GM23248 (cell line): ENCODE measurements at regions not wholly inside any gene's neighbourhood (a gene's known extent, or its start where the extent isn't known, plus 50 kb on each side); places are given as distances from the start of the nearest gene placed in this dataset.

ENCODE experiments used
- DNase-seq: peaks from one replicate; pipeline ENCODE4 v3.0.0-alpha.2; 2015
- H2AFZ ChIP-seq: fragments of 200-600 bp; sonication (generic); 2 replicates; pipeline ENCODE4 v1.6.1; 2016; ENCODE audit warnings: antibody characterized with exemption
- H3F3A ChIP-seq: fragments of 200-600 bp; sonication (generic); 2 replicates; pipeline ENCODE4 v1.6.1; 2016; ENCODE audit warnings: mild to moderate bottlenecking, antibody characterized with exemption, mixed run types; ENCODE audit not compliant: insufficient read depth
- H3K27ac ChIP-seq: fragments of 200-600 bp; sonication (generic); 2 replicates; pipeline ENCODE4 v1.5.1; 2016; ENCODE audit warnings: mild to moderate bottlenecking
- H3K27me3 ChIP-seq: fragments of 200-600 bp; sonication (generic); replicated peaks from 2 replicates; pipeline ENCODE4 v1.6.1; 2016; ENCODE audit warnings: mild to moderate bottlenecking; ENCODE audit not compliant: insufficient read depth
- H3K36me3 ChIP-seq: fragments of 200-600 bp; sonication (generic); 2 replicates; pipeline ENCODE4 v1.6.1; 2016; ENCODE audit warnings: low read depth, mild to moderate bottlenecking
- H3K4me1 ChIP-seq: fragments of 200-600 bp; sonication (generic); 2 replicates; pipeline ENCODE4 v1.6.1; 2016; ENCODE audit warnings: mild to moderate bottlenecking; ENCODE audit not compliant: insufficient read depth
- H3K4me2 ChIP-seq: fragments of 200-600 bp; sonication (generic); one replicate; pipeline ENCODE4 v1.6.1; 2016; ENCODE audit warnings: mild to moderate bottlenecking; ENCODE audit not compliant: unreplicated experiment
- H3K4me3 ChIP-seq: fragments of 200-600 bp; sonication (generic); 2 replicates; pipeline ENCODE4 v1.5.1; 2016; ENCODE audit warnings: mild to moderate bottlenecking
- H3K79me2 ChIP-seq: fragments of 200-600 bp; sonication (generic); 2 replicates; pipeline ENCODE4 v1.6.1; 2016; ENCODE audit warnings: mild to moderate bottlenecking; ENCODE audit not compliant: insufficient read depth
- H3K9ac ChIP-seq: fragments of 200-600 bp; sonication (generic); 2 replicates; pipeline ENCODE4 v1.6.1; 2016; ENCODE audit warnings: mild to moderate bottlenecking
- H3K9me2 ChIP-seq: fragments of 200-600 bp; sonication (generic); 2 replicates; pipeline ENCODE4 v1.6.1; 2016; ENCODE audit warnings: mixed run types, mild to moderate bottlenecking, moderate library complexity; ENCODE audit not compliant: insufficient read depth
- H3K9me3 ChIP-seq: fragments of 200-600 bp; sonication (generic); one replicate; pipeline ENCODE4 v1.6.1; 2017; ENCODE audit warnings: low read depth
- H4K20me1 ChIP-seq: fragments of 200-600 bp; sonication (generic); 2 replicates; pipeline ENCODE4 v1.6.0; 2016; ENCODE audit not compliant: insufficient read depth
- EZH2 ChIP-seq: fragments of 200-600 bp; sonication (generic); IDR thresholded peaks from 2 replicates; pipeline ENCODE4 v1.6.1; 2018; ENCODE audit warnings: antibody characterized with exemption, mild to moderate bottlenecking; ENCODE audit not compliant: insufficient read depth, poor library complexity, severe bottlenecking
- EZH2phosphoT487 ChIP-seq: fragments of 200-600 bp; sonication (generic); IDR thresholded peaks from 2 replicates; pipeline ENCODE4 v1.6.1; 2018; ENCODE audit warnings: antibody characterized with exemption, moderate library complexity, mild to moderate bottlenecking, low read depth; ENCODE audit not compliant: insufficient read depth
- WGBS, 2 experiments: methylation state at CpG; one replicate each; pipeline ENCODE4 v1.1.6; 2015 to 2017; ENCODE audit warnings: low lambda C conversion rate in 2 of 2, low coverage in 1 of 2; ENCODE audit errors: missing lambda C conversion rate in 2 of 2; 5-methylcytosine and 5-hydroxymethylcytosine counted together
- in situ Hi-C: fragments of 300-500 bp; cut with MboI; formaldehyde crosslinking; loops from 2 replicates; pipeline ENCODE4 v1.15.0; 2020

DNA sequence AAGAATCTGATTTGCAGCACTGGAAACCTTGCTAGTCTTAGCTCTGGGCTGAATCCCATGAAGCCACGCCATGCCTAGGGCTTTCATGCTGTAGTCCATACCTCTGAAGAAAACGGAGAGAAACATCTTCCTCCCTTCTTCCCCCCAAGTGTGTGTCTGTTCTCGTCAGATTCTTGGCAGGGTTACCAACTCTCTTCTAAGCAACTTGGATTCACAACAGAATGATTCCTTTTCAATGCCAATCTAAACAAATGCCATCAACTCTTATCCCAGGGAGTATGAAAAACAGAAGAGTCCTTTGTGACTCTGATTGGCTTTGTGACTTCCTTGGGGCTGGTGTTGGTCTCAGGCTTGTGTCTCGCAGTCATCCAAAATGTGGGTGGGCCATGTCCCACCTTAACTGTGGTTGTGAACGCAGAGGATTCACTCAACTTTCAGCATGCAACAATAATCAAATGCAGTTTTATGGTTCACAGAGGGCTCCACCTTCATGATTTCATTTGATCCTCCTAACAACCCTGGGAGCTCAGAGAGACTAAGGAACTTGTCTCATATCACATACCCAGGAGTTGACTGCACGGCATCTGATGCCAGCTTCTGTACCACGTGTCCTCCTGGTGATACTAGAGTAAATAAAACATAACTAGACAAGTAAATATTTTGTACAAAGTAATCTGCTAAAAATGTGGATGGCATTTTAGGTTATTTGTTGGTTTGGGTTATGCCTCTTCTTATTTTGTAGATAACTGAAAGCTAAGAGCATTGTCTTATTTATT lies 186.0 kb upstream of the TNP1 start:
- WGBS, 2 experiments: 45 to 46% methylated on average over 7 of the region's 7 CpGs
- Histone ChIP-seq H3K9me2 (no peaks in the 10 kb centered on the region), H3K27ac (no peak overlapping the region), H3K9me3 (no peaks in the 10 kb centered on the region), H3F3A (no peaks in the 10 kb centered on the region), H2AFZ (no peak overlapping the region), H3K79me2 (no peaks in the 10 kb centered on the region), H3K4me1 (no peaks in the 10 kb centered on the region), H4K20me1 (no peaks in the 10 kb centered on the region), H3K4me2 (no peak overlapping the region), H3K36me3 (no peaks in the 10 kb centered on the region), H3K27me3 (0 out of 2 replicates have a peak, but pooled peaks cover 6% of the 10 kb centered on the region), H3K9ac (no peak overlapping the region), H3K4me3 (no peak overlapping the region)
- peak; percentile 34 for DNase-seq
- TF ChIP-seq EZH2 (no peak), EZH2phosphoT487 (no peak)
- in situ Hi-C loops: no loop called here

DNA sequence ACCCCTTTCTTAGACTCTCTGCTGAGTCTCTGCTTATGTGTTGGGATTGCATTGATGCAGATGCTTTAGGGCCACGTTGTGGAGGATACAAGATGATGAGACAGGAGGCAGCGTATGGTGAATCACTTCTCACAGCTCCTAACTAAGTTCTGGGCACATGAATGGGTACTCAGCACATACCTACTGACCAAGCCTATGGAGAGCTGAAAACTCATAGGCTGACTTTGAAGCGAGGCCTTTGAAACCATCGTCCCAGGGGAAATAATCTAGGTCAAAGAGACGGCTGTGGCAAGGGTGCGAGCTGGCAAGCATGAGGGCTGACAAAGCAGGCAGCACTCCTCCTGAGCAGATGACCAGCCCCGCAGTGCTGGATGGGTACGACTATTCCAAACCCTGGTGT lies 180.2 kb upstream of the TNP1 start:
- WGBS, 2 experiments: 81 to 82% methylated on average over 8 of the region's 8 CpGs
- H3K27ac ChIP-seq: no peak overlapping the region
- no peaks in the 10 kb centered on the region for H4K20me1 ChIP-seq
- no peak overlapping the region for H2AFZ ChIP-seq
- H3K4me3 ChIP-seq: no peak overlapping the region
- DNase-seq: peak; percentile 4
- H3K9me3 ChIP-seq: no peaks in the 10 kb centered on the region
- TF ChIP-seq EZH2: no peak
- no peaks in the 10 kb centered on the region for H3K9me2 ChIP-seq
- no peaks in the 10 kb centered on the region for H3K36me3 ChIP-seq
- in situ Hi-C loops: no loop called here
- no peak overlapping the region for H3K9ac ChIP-seq
- H3K79me2 ChIP-seq: no peaks in the 10 kb centered on the region
- H3K4me1 ChIP-seq: no peaks in the 10 kb centered on the region
- peaks cover 3% of the 10 kb centered on the region; the same call in 1 of the 2 replicates for H3K27me3 ChIP-seq
- no peaks in the 10 kb centered on the region for H3F3A ChIP-seq
- H3K4me2 ChIP-seq: no peak overlapping the region

DNA sequence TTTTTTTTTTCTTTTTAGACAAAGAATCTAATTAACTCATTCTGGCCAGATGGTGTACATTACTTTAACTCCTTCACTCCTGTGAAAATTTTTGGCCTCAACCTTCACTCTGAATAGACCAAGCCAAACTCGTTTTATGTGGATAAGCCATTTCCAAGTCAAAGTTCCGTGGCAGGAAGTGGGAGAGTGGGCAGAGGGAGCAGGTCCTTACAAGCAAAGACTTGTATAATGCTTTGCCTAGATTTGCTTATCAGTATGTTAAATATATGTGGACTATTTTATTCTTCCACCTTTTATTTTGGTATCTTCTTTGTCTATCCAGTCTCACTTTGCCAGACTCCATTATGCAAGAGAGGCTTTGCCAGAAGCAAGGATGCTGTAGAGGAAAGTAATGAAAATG lies 178.1 kb upstream of the TNP1 start:
- no peaks in the 10 kb centered on the region for H3K9me3 ChIP-seq
- no peak for DNase-seq
- no peak overlapping the region for H3K27ac ChIP-seq
- peaks cover 12% of the 10 kb centered on the region; the same call in 1 of the 2 replicates for H3K27me3 ChIP-seq
- H3K9me2 ChIP-seq: no peaks in the 10 kb centered on the region
- in situ Hi-C loops: no loop called here
- TF ChIP-seq EZH2phosphoT487 (no peak), EZH2 (no peak)
- H3K4me1 ChIP-seq: no peaks in the 10 kb centered on the region
- no peaks in the 10 kb centered on the region for H3F3A ChIP-seq
- H3K79me2 ChIP-seq: no peaks in the 10 kb centered on the region
- no peak overlapping the region for H3K9ac ChIP-seq
- H2AFZ ChIP-seq: no peak overlapping the region
- no peaks in the 10 kb centered on the region for H3K36me3 ChIP-seq
- H4K20me1 ChIP-seq: no peaks in the 10 kb centered on the region
- no peak overlapping the region for H3K4me3 ChIP-seq
- WGBS, 2 experiments: 63 to 79% methylated on average over 2 of the region's 2 CpGs
- no peak overlapping the region for H3K4me2 ChIP-seq

DNA sequence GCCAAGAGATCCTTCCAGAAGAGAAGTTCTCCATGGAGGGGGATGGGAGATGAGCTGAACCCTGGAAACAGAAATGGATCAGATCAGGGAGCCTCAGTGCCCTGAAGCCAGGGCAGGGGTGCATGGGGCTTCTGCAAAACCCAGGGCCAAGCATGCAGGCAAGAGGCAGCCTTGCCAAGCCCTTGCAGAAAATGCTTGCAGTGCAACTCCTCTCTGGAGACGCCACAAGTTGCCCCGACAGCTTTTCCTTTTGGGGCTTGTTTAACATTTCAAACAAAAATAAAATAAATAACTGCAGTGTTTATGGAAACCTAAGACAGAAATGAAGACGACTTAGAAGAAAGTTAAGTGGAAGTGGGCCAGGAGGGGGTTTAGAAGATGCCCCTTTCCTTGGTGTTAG lies 177.5 kb upstream of the TNP1 start:
- no peaks in the 10 kb centered on the region for H3F3A ChIP-seq
- WGBS, 2 experiments: 63 to 64% methylated on average over 3 of the region's 3 CpGs
- H3K9ac ChIP-seq: no peak overlapping the region
- H4K20me1 ChIP-seq: no peaks in the 10 kb centered on the region
- no peak overlapping the region for H3K27ac ChIP-seq
- no peak for TF ChIP-seq EZH2phosphoT487
- TF ChIP-seq EZH2: no peak
- no peaks in the 10 kb centered on the region for H3K4me1 ChIP-seq
- H3K27me3 ChIP-seq: peaks cover 12% of the 10 kb centered on the region
- in situ Hi-C loops: no loop called here
- H3K36me3 ChIP-seq: no peaks in the 10 kb centered on the region
- DNase-seq: no peak
- H3K9me2 ChIP-seq: no peaks in the 10 kb centered on the region
- no peak overlapping the region for H3K4me3 ChIP-seq
- H3K4me2 ChIP-seq: no peak overlapping the region
- H3K9me3 ChIP-seq: no peaks in the 10 kb centered on the region
- no peaks in the 10 kb centered on the region for H3K79me2 ChIP-seq
- no peak overlapping the region for H2AFZ ChIP-seq
